ENCODE measurements at regions not wholly inside any gene's neighbourhood (a gene's known extent, or its start where the extent isn't known, plus 50 kb on each side); places are given as distances from the start of the nearest gene placed in this dataset.

- no peak overlapping the region for H3K27ac ChIP-seq
- TF ChIP-seq CTCF (IDR thresholded peaks at IDR 0.05) (peak; percentile 22), ZFX (IDR thresholded peaks at IDR 0.05; ENCODE audit: borderline replicate concordance) (no peak)
Measured at GRCh38 chr4:28001698-28002097, 1141.1 kb downstream of the STIM2 start.

- no peak overlapping the region for H3K27ac ChIP-seq
- no peak for TF ChIP-seq CTCF (IDR thresholded peaks at IDR 0.05)
- no peak for TF ChIP-seq ZFX (IDR thresholded peaks at IDR 0.05; ENCODE audit: borderline replicate concordance)
Measured at GRCh38 chr4:28004520-28004919, 1143.9 kb downstream of the STIM2 start.

- TF ChIP-seq CTCF (IDR thresholded peaks at IDR 0.05), result no peak
- no peak overlapping the region for H3K27ac ChIP-seq
Measured at GRCh38 chr4:28006021-28006420, 1145.4 kb downstream of the STIM2 start.

- no peak overlapping the region for H3K27ac ChIP-seq
- TF ChIP-seq ZFX (IDR thresholded peaks at IDR 0.05; ENCODE audit: borderline replicate concordance) (no peak), CTCF (IDR thresholded peaks at IDR 0.05) (no peak)
Measured at GRCh38 chr4:28007693-28008092, 1147.1 kb downstream of the STIM2 start.

GRCh38 chr4:28009541-28009940 is 1148.9 kb downstream of the STIM2 start:
- TF ChIP-seq ZFX (IDR thresholded peaks at IDR 0.05; ENCODE audit: borderline replicate concordance) (no peak), CTCF (IDR thresholded peaks at IDR 0.05) (no peak)
- no peak overlapping the region for H3K27ac ChIP-seq

- no peak overlapping the region for H3K27ac ChIP-seq
- no peak for TF ChIP-seq ZFX (IDR thresholded peaks at IDR 0.05; ENCODE audit: borderline replicate concordance)
- no peak for TF ChIP-seq CTCF (IDR thresholded peaks at IDR 0.05)
Measured at GRCh38 chr4:28010577-28011240, 1150.1 kb downstream of the STIM2 start.

- no peak for TF ChIP-seq CTCF (IDR thresholded peaks at IDR 0.05)
- TF ChIP-seq ZFX (IDR thresholded peaks at IDR 0.05; ENCODE audit: borderline replicate concordance), result no peak
- H3K27ac ChIP-seq, result no peak overlapping the region
Measured at GRCh38 chr4:28014469-28014868, 1153.8 kb downstream of the STIM2 start.
